Peyer's patch (tissue), 4 donors: ENCODE measurements at regions not wholly inside any gene's neighbourhood (a gene's known extent, or its start where the extent isn't known, plus 50 kb on each side); places are given as distances from the start of the nearest gene placed in this dataset.

Source experiments
- DNase-seq, 3 donors: peaks; one replicate each; pipeline ENCODE4 v3.0.0-alpha.2; 2017 to 2019
- H3K27ac ChIP-seq, 4 donors: fragments of 200-600 bp; sonication (generic); one replicate each; pipeline ENCODE4 v1.5.1; 2016 to 2019
- H3K27me3 ChIP-seq, 2 donors: fragments of 200-600 bp; sonication (generic); one replicate each; pipeline ENCODE4 v1.5.1; 2019
- H3K36me3 ChIP-seq, 3 donors: fragments of 200-600 bp; sonication (generic); one replicate each; pipeline ENCODE4 v1.5.1; 2016 to 2019
- H3K4me1 ChIP-seq, 4 donors: fragments of 200-600 bp; sonication (generic); one replicate each; pipeline ENCODE4 v1.5.1; 2016 to 2019
- H3K4me3 ChIP-seq, 4 donors: fragments of 200-600 bp; sonication (generic); 1 replicate in 3 of 4; 2 replicates in 1 of 4; pipeline ENCODE4 v1.5.1; 2016 to 2019; ENCODE audit warnings: mild to moderate bottlenecking in 1 of 4
- H3K9me3 ChIP-seq, 4 donors: fragments of 200-600 bp; sonication (generic); one replicate each; pipeline ENCODE4 v1.5.1; 2016 to 2019; ENCODE audit warnings: mild to moderate bottlenecking in 1 of 4
- CTCF ChIP-seq, 6 experiments: fragments of 450-650 bp in 4 of 6; fragments of 200-600 bp in 2 of 6; sonication (generic) in 1 of 6; IDR thresholded peaks; one replicate each; pipeline ENCODE4 v1.5.1; 2017 to 2019; ENCODE audit warnings: antibody characterized with exemption in 6 of 6, mild to moderate bottlenecking in 3 of 6, moderate library complexity in 1 of 6
- POLR2A ChIP-seq, 2 donors: fragments of 450-650 bp; IDR thresholded peaks; one replicate each; pipeline ENCODE4 v1.5.1; 2017; ENCODE audit warnings: antibody characterized with exemption in 2 of 2, mild to moderate bottlenecking in 2 of 2, moderate library complexity in 2 of 2

GRCh38 chr16:87058728-87059250 lies 258.4 kb downstream of the C16orf95 start:
- TF ChIP-seq POLR2A (IDR thresholded peaks at IDR 0.05) (no peak), CTCF (IDR thresholded peaks at IDR 0.05) (no peak)
- H3K4me1 ChIP-seq: peaks cover 0 to 3% (median 0%) of the 10 kb centered on the region in 4 donors
- no peak overlapping the region for H3K4me3 ChIP-seq
- H3K9me3 ChIP-seq: no peaks in the 10 kb centered on the region
- H3K27ac ChIP-seq: no peak overlapping the region
- H3K27me3 ChIP-seq: no peaks in the 10 kb centered on the region
- H3K36me3 ChIP-seq: no peaks in the 10 kb centered on the region
- DNase-seq: no peak

GRCh38 chr16:87060034-87060986 lies 256.9 kb downstream of the C16orf95 start:
- TF ChIP-seq CTCF (IDR thresholded peaks at IDR 0.05) (no peak), POLR2A (IDR thresholded peaks at IDR 0.05) (no peak)
- no peak overlapping the region for H3K4me3 ChIP-seq
- H3K9me3 ChIP-seq: no peaks in the 10 kb centered on the region
- DNase-seq: peak in 1 of 3 donors; percentile 18
- H3K27me3 ChIP-seq: no peaks in the 10 kb centered on the region
- no peaks in the 10 kb centered on the region for H3K36me3 ChIP-seq
- peaks cover 0 to 3% (median 0%) of the 10 kb centered on the region in 4 donors for H3K4me1 ChIP-seq
- H3K27ac ChIP-seq: no peak overlapping the region

GRCh38 chr16:87061243-87061920 lies 255.8 kb downstream of the C16orf95 start:
- Histone ChIP-seq H3K27ac (no peak overlapping the region), H3K27me3 (no peaks in the 10 kb centered on the region), H3K4me3 (no peak overlapping the region), H3K4me1 (peaks cover 0 to 3% (median 0%) of the 10 kb centered on the region in 4 donors), H3K36me3 (no peaks in the 10 kb centered on the region), H3K9me3 (no peaks in the 10 kb centered on the region)
- TF ChIP-seq CTCF (IDR thresholded peaks at IDR 0.05): no peak
- TF ChIP-seq POLR2A (IDR thresholded peaks at IDR 0.05): no peak
- DNase-seq: no peak

GRCh38 chr16:87062569-87063442 lies 254.4 kb downstream of the C16orf95 start:
- H3K36me3 ChIP-seq: no peaks in the 10 kb centered on the region
- TF ChIP-seq CTCF (IDR thresholded peaks at IDR 0.05) (peak in 5 of 6 experiments; percentile 11 to 60 (median 58)), POLR2A (IDR thresholded peaks at IDR 0.05) (no peak)
- DNase-seq: peak; percentile 41 to 72 (median 63)
- H3K9me3 ChIP-seq: no peaks in the 10 kb centered on the region
- H3K4me3 ChIP-seq: no peak overlapping the region
- H3K27me3 ChIP-seq: no peaks in the 10 kb centered on the region
- H3K27ac ChIP-seq: no peak overlapping the region
- H3K4me1 ChIP-seq: peaks cover 0 to 3% (median 0%) of the 10 kb centered on the region in 4 donors

- Histone ChIP-seq H3K27ac (no peak overlapping the region), H3K4me3 (no peak overlapping the region), H3K27me3 (no peaks in the 10 kb centered on the region), H3K36me3 (no peaks in the 10 kb centered on the region), H3K9me3 (no peaks in the 10 kb centered on the region), H3K4me1 (peaks cover 0 to 3% (median 0%) of the 10 kb centered on the region in 4 donors)
- no peak for DNase-seq
- TF ChIP-seq CTCF (IDR thresholded peaks at IDR 0.05) (no peak), POLR2A (IDR thresholded peaks at IDR 0.05) (no peak)
These were observed 253.6 kb downstream of the C16orf95 start for GRCh38 chr16:87063543-87063942.
